Myocyte (in vitro differentiated cells): ENCODE measurements at regions not wholly inside any gene's neighbourhood (a gene's known extent, or its start where the extent isn't known, plus 50 kb on each side); places are given as distances from the start of the nearest gene placed in this dataset.
A peak's percentile ranks its signal among the peaks of the same experiment; 100 is the strongest.
"Not testable (repeated sequence)": the region's sequence is repeated elsewhere in the genome, so short reads cannot be mapped to it uniquely, and the experiment has no call there.

ENCODE experiments used
- DNase-seq: peaks from one replicate; pipeline ENCODE4 v3.0.0-alpha.2; 2012; ENCODE audit warnings: low read depth

DNA sequence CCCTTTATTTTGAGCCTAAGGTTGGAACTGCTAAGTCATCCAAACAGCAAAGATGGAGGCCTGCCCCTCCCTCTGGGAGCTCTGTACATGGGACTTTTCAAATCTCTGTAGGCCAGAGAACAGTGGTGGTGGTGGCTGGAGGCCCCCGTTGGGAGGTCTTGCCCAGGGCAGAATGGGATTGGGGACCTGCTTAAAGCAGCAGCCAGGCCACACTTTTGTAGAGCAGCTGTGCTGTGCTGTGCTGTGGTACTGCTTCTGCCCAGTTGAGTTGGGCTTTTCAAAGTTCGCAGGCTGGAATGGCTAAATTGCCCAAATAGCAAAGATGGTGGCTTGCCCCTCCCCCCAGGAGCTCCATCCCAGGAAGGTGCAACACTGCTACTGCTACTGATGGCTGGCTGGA lies 147.5 kb upstream of the TACR3 start:
- DNase-seq = no peak

DNA sequence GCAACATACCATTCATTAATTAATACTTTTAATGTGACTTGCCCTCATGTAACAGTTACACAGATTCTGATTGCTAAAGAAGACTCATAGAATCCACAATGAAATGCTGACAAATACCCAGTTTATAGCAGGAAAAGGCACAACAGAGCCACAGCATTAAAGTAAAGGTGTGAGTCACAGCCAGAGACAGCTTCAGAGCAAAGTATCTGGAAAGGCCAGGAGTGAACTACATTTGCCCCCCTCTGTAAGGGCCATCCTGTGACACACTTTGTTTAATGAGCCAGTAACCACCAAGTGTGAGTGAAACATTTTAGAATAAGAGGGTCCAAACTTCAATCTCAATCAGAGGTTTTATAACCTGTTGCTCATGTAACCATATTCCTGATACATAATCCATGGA lies 133.8 kb upstream of the TACR3 start:
- no peak for DNase-seq

- no peak for DNase-seq
These were observed 133.4 kb upstream of the TACR3 start for GRCh38 chr4:103853146-103853545.

GRCh38 chr4:103845075-103845474 lies 125.3 kb upstream of the TACR3 start:
- no peak for DNase-seq

GRCh38 chr4:103842637-103843239 lies 123.0 kb upstream of the TACR3 start:
- DNase-seq = no peak

GRCh38 chr4:103842076-103842475 lies 122.3 kb upstream of the TACR3 start:
- no peak for DNase-seq

DNA sequence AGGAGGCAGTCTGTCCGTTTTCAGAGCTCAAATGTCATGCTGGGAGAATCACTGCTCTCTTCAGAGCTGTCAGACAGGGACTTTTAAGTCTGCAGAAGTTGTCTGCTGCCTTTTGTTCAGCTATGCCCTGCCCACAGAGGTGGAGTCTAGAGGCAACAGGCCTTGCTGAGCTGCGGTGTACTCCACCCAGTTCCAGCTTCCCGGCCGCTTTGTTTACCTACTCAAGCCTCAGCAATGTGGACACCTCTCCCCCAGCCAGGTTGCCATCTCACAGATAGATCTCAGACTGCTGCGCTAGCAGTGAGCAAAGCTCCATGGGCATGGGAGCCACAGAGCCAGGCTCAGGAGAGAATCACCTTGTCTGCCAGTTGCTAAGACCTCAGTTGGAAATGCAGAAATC lies 90.5 kb upstream of the TACR3 start:
- DNase-seq = not testable (repeated sequence)

GRCh38 chr4:103802766-103803165 lies 83.0 kb upstream of the TACR3 start:
- DNase-seq = no peak

- no peak for DNase-seq
These were observed 67.3 kb upstream of the TACR3 start for GRCh38 chr4:103787057-103787456.

DNA sequence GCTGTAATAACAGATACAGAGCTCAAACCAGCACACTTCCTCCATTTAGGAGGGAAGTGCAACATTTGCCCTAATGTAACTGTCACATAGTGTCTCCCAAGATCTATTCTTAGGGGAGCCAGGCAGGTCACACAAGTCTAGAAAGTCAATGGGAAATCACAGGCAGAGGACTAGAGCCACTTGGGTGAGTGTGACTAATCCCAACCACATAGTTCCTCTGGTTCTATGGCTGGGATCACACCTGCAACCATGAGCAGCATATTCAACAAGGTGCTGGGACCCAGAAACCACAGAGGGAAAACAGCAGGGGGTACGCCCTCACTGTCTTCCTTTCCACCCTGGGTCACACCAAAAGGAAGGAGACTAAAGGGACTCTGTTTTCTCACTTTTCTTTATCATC lies 66.8 kb upstream of the TACR3 start:
- DNase-seq = no peak

- DNase-seq = peak; percentile 27
These were observed 66.2 kb upstream of the TACR3 start for GRCh38 chr4:103786014-103786413.

DNA sequence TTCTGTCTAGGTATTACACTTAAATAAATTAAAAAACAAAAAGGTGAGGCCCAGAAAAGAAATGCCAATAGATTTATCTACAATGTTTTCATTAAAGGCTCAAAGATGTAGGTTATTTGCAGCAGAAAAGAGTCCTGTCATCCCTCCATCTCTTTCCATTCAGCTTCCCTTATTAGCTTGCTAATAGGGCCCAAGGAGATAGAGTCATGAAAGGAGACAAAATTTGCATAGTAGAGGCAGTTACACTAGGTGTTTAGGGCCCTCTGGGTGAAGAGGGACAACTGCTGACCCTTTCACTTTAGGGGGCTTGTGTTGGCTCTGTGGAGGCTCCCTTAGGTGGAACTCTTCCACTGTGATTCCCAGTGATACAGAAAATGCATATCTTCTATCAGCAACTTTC lies 58.4 kb upstream of the TACR3 start:
- DNase-seq = no peak

GRCh38 chr4:103774326-103774825 lies 54.6 kb upstream of the TACR3 start:
- DNase-seq = peak; percentile 46

DNA sequence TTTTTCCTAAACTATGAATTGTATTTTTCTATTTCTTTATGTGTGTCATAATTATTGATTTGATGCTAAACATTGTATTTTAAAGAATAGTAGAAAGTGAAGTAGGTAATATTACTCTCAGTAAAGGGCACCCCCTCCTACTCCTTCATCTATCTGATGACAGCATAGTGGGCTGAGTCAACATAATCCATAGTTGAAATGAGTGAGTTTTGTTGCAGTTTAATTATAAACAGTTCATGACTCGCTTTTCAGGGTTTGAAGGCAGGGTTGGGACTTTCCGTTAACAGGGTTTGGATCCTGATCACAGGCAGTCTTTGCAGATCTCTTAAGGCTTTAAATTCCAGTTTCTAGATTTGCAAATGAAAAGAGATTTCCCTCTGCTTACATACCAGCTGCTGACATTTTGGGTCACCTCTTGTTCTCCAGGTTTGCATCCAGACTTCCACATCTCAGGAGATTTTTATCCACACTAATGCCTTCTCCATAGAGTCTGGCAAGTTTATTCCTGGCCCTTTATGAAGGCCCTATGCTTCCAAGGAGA lies 54.0 kb upstream of the TACR3 start:
- DNase-seq = no peak
